CD4-positive, CD25-positive, alpha-beta regulatory T cell (primary cell): ENCODE measurements at regions not wholly inside any gene's neighbourhood (a gene's known extent, or its start where the extent isn't known, plus 50 kb on each side); places are given as distances from the start of the nearest gene placed in this dataset.
A peak's percentile ranks its signal among the peaks of the same experiment; 100 is the strongest.
"Not testable (repeated sequence)": the region's sequence is repeated elsewhere in the genome, so short reads cannot be mapped to it uniquely, and the experiment has no call there.

Source experiments
- ATAC-seq, 2 donors: fragments of 150-1000 bp; cut with Tn5 transposase; one replicate each; pipeline ENCODE4 v1.10.0; 2021; ENCODE audit warnings: low read depth in 2 of 2, moderate number of reproducible peaks in 2 of 2, moderate library complexity in 1 of 2
- DNase-seq, 3 donors: peaks; one replicate each; pipeline versions ENCODE4 v3.0.0 to v3.0.0-alpha.2; 2012 to 2022; ENCODE audit warnings: mixed read lengths in 1 of 3
- H3K27ac ChIP-seq: one replicate; pipeline ENCODE4 v1.7.0; 2013; ENCODE audit warnings: mild to moderate bottlenecking, low read length; ENCODE audit not compliant: insufficient read depth, poor library complexity, severe bottlenecking
- H3K27me3 ChIP-seq: one replicate; pipeline ENCODE4 v1.7.0; 2013; ENCODE audit warnings: low read length; ENCODE audit not compliant: control insufficient read depth, insufficient read depth
- H3K36me3 ChIP-seq: one replicate; pipeline ENCODE4 v1.7.0; 2013; ENCODE audit warnings: mild to moderate bottlenecking, low read length, moderate library complexity; ENCODE audit not compliant: control insufficient read depth, insufficient read depth
- H3K4me1 ChIP-seq: 2 replicates; pipeline ENCODE4 v1.7.0; 2013; ENCODE audit warnings: mild to moderate bottlenecking, low read length; ENCODE audit not compliant: insufficient read depth, control insufficient read depth, poor library complexity, severe bottlenecking
- H3K4me3 ChIP-seq: one replicate; pipeline ENCODE4 v1.7.0; 2013; ENCODE audit warnings: low read depth, mild to moderate bottlenecking, low read length, moderate library complexity
- H3K9me3 ChIP-seq, 2 experiments: 1 replicate in 1 of 2; 2 replicates in 1 of 2; pipeline ENCODE4 v1.7.0; 2013; ENCODE audit warnings: low read length in 2 of 2, mild to moderate bottlenecking in 1 of 2, moderate library complexity in 1 of 2; ENCODE audit not compliant: control insufficient read depth in 2 of 2
- H3K27ac Mint-ChIP-seq, 3 donors: one replicate each; pipeline ENCODE4 v1.8.0; 2020 to 2022; ENCODE audit warnings: mild to moderate bottlenecking in 3 of 3, mixed read lengths in 3 of 3, moderate library complexity in 2 of 3
- H3K27me3 Mint-ChIP-seq: one replicate; pipeline ENCODE4 v1.8.0; 2022; ENCODE audit warnings: mild to moderate bottlenecking, mixed read lengths
- H3K36me3 Mint-ChIP-seq: one replicate; pipeline ENCODE4 v1.8.0; 2020; ENCODE audit warnings: mixed read lengths
- H3K4me1 Mint-ChIP-seq, 4 donors: one replicate each; pipeline ENCODE4 v1.8.0; 2020 to 2022; ENCODE audit warnings: mixed read lengths in 4 of 4, mild to moderate bottlenecking in 1 of 4
- H3K4me3 Mint-ChIP-seq, 4 donors: one replicate each; pipeline ENCODE4 v1.8.0; 2020 to 2022; ENCODE audit warnings: mild to moderate bottlenecking in 4 of 4, mixed read lengths in 4 of 4, moderate library complexity in 3 of 4
- H3K9me3 Mint-ChIP-seq, 7 donors: one replicate each; pipeline ENCODE4 v1.8.0; 2020 to 2022; ENCODE audit warnings: mixed read lengths in 7 of 7, mild to moderate bottlenecking in 3 of 7, moderate library complexity in 2 of 7

DNA sequence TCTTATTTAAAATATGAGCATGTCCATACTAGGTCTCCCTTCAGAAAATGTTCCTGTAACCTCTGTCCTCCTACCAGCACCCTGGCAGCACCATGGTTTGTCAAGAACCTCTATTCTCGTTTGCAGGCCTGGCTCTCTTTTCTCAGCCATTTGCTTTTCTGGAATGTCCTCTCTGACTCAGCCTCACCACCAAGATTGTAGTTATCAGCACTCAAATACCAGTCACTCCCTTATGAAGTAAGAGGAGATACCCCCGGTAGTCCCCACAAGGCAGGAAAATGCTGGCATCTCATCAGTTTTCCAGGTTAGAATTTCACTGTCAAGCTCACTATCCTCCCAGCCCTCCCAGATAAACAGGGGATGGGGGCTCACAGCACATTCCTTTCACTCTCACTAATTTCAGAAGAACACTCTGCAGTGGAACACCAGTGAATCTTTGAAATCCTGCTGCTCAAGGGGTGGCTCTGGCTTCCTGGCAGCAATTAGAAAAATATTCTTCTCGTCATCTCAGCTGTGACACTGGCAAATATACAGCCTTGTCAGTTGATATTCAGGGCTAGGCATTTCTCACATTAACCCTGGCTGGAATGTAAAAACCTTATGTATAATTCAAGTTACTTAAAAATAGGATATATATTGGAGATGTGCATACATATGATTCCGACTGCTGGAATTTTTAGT, 129.2 kb downstream of the TBX18 start:
- ATAC-seq (no peak), DNase-seq (no peak)
- Mint-ChIP-seq H3K27ac (peak overlapping the region in 1 of 3 donors; percentile 21), H3K4me1 (no peaks in the 10 kb centered on the region), H3K36me3 (no peaks in the 10 kb centered on the region), H3K9me3 (peaks cover 0 to 15% (median 4%) of the 10 kb centered on the region in 7 donors), H3K4me3 (no peak overlapping the region), H3K27me3 (no peaks in the 10 kb centered on the region)
- Histone ChIP-seq H3K4me1 (no peaks in the 10 kb centered on the region), H3K9me3 (no peaks in the 10 kb centered on the region), H3K27ac (no peak overlapping the region), H3K27me3 (no peaks in the 10 kb centered on the region), H3K4me3 (no peak overlapping the region), H3K36me3 (no peaks in the 10 kb centered on the region)

DNA sequence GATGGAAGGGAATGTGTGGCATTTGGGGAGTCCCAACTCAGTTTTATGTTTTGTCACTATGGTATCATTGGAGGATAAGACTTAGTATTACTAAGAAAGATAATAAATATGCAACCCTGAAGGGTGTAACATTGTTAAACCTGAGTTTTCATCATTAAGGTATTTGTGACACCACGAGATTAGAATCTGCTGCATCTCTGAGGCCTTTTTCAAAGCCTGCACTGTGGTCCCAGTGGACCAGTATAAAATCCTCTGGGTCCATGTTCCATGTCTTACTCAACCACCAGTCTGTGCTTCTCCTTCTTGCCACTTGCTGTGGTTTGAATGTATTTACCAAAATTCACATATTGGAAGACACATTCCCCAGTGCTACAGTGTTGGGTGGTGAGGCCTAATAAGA, 130.6 kb downstream of the TBX18 start:
- no peaks in the 10 kb centered on the region for H3K4me1 ChIP-seq
- Mint-ChIP-seq H3K27me3 (no peaks in the 10 kb centered on the region), H3K4me3 (no peak overlapping the region), H3K9me3 (peaks cover 0 to 15% (median 4%) of the 10 kb centered on the region in 7 donors), H3K36me3 (no peaks in the 10 kb centered on the region), H3K4me1 (no peaks in the 10 kb centered on the region), H3K27ac (no peak overlapping the region)
- no peak overlapping the region for H3K4me3 ChIP-seq
- ATAC-seq = no peak
- no peak overlapping the region for H3K27ac ChIP-seq
- no peaks in the 10 kb centered on the region for H3K27me3 ChIP-seq
- no peaks in the 10 kb centered on the region for H3K36me3 ChIP-seq
- no peaks in the 10 kb centered on the region for H3K9me3 ChIP-seq
- DNase-seq = no peak

DNA sequence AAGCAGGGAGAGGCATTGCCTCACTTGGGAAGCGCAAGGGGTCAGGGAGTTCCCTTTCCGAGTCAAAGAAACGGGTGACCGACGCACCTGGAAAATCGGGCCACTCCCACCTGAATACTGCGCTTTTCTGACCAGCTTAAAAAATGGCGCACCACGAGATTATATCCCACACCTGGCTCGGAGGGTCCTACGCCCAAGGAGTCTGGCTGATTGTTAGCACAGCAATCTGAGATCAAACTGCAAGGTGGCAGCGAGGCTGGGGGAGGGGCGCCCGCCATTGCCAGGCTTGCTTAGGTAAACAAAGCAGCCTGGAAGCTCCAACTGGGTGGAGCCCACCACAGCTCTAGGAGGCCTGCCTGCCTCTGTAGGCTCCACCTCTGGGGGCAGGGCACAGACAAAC, 137.9 kb downstream of the TBX18 start:
- H3K36me3 Mint-ChIP-seq = not testable (repeated sequence)

DNA sequence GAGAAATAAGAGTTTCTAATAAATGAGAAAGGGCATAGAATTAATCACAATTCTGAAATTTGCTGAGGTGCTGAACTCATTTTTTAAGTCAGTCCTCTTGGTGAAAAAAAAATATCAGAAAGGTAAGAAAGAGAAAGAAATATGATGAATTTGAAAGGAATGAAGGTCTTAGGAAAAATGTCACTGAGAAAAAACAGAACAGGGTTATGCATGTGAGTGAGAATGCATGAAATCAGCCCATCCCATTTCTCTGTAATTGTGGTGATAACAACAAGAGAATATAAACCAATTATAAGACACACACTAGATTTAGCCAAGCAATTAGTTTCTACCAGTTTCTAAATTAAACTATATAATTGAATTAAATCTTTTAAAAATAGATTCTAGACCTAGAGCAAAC, 138.9 kb downstream of the TBX18 start:
- Mint-ChIP-seq H3K36me3 (no peaks in the 10 kb centered on the region), H3K4me3 (no peak overlapping the region), H3K27me3 (no peaks in the 10 kb centered on the region), H3K4me1 (no peaks in the 10 kb centered on the region), H3K9me3 (peaks cover 5 to 17% (median 6%) of the 10 kb centered on the region in 7 donors), H3K27ac (no peak overlapping the region)
- Histone ChIP-seq H3K27ac (no peak overlapping the region), H3K27me3 (no peaks in the 10 kb centered on the region), H3K4me1 (no peaks in the 10 kb centered on the region), H3K4me3 (no peak overlapping the region), H3K9me3 (no peaks in the 10 kb centered on the region), H3K36me3 (no peaks in the 10 kb centered on the region)
- DNase-seq (no peak), ATAC-seq (no peak)

More for the DNA sequence above, 137.9 kb downstream of the TBX18 start:
- not testable (repeated sequence) for H3K27me3 Mint-ChIP-seq, H3K27ac Mint-ChIP-seq, DNase-seq, H3K27ac ChIP-seq, H3K4me1 ChIP-seq, H3K27me3 ChIP-seq, H3K4me1 Mint-ChIP-seq, H3K4me3 ChIP-seq, ATAC-seq, H3K4me3 Mint-ChIP-seq, H3K36me3 ChIP-seq, H3K9me3 ChIP-seq
- H3K9me3 Mint-ChIP-seq = peaks cover 4 to 16% (median 5%) of the 10 kb centered on the region in 7 donors

DNA sequence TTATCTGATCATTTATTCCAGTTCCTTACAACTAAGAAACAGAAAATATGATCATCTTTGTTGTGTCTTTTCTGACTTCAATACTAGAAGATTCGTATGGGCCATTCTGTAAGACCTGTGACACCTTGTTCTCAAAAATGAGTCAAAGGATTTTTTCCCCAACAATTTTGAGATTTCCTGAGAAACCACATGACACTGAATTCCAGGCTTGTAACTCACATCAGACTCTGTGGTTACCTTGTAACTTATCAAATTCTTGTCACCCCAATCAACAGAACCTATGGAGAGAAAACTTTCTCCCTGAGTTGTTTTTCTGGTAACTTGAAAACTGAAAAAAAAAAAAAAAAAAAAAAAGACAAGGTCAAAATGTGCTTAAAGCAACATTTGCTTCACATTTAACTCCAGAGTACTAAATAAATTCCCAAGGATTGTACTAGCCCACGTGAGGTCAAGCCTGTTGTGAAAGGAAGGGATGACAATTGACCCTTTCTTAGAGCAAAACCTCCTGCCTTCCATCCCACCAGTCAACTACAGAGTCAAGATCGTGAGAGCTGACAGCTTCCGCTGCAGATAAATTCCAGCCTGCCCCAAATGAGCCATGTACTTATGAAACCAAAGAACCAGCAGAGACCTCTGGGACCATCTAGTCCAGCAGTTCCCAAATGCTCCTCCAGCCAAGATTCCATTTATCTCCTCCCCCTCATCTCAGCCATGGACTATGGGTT, 140.3 kb downstream of the TBX18 start:
- H3K27ac Mint-ChIP-seq = no peak overlapping the region
- no peaks in the 10 kb centered on the region for H3K9me3 ChIP-seq
- no peak overlapping the region for H3K4me3 ChIP-seq
- H3K27ac ChIP-seq = no peak overlapping the region
- H3K36me3 ChIP-seq = no peaks in the 10 kb centered on the region
- no peak for ATAC-seq
- peaks cover 5 to 21% (median 7%) of the 10 kb centered on the region in 7 donors for H3K9me3 Mint-ChIP-seq
- no peaks in the 10 kb centered on the region for H3K27me3 Mint-ChIP-seq
- no peak overlapping the region for H3K4me3 Mint-ChIP-seq
- no peaks in the 10 kb centered on the region for H3K36me3 Mint-ChIP-seq
- H3K4me1 Mint-ChIP-seq = no peaks in the 10 kb centered on the region
- no peaks in the 10 kb centered on the region for H3K27me3 ChIP-seq
- no peaks in the 10 kb centered on the region for H3K4me1 ChIP-seq
- DNase-seq = no peak

DNA sequence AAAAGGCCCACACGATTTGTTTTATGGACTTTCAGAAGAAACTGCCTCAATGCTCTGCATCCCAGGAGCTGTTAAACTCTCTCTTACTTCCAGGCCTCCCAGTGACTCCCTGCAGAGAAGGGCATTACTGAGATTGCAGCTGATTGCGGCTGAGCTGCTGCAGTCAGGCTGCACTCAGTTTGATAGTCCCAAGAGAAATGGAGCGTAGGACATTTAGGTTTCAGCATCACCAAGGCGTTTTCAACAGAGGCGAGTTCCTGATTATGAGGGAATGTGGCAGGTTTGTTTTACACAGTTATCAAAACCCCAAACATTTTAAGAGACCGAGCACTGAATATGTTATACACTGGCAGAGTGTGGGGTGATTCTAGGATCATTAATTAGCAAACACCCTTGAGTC, 145.6 kb downstream of the TBX18 start:
- no peaks in the 10 kb centered on the region for H3K9me3 ChIP-seq
- Mint-ChIP-seq H3K4me1 (no peaks in the 10 kb centered on the region), H3K27me3 (no peaks in the 10 kb centered on the region), H3K36me3 (no peaks in the 10 kb centered on the region), H3K4me3 (no peak overlapping the region), H3K9me3 (peaks cover 1 to 16% (median 5%) of the 10 kb centered on the region in 7 donors), H3K27ac (no peak overlapping the region)
- H3K4me3 ChIP-seq = no peak overlapping the region
- ATAC-seq (no peak), DNase-seq (no peak)
- H3K27ac ChIP-seq = no peak overlapping the region
- no peaks in the 10 kb centered on the region for H3K27me3 ChIP-seq
- H3K36me3 ChIP-seq = no peaks in the 10 kb centered on the region
- no peaks in the 10 kb centered on the region for H3K4me1 ChIP-seq

DNA sequence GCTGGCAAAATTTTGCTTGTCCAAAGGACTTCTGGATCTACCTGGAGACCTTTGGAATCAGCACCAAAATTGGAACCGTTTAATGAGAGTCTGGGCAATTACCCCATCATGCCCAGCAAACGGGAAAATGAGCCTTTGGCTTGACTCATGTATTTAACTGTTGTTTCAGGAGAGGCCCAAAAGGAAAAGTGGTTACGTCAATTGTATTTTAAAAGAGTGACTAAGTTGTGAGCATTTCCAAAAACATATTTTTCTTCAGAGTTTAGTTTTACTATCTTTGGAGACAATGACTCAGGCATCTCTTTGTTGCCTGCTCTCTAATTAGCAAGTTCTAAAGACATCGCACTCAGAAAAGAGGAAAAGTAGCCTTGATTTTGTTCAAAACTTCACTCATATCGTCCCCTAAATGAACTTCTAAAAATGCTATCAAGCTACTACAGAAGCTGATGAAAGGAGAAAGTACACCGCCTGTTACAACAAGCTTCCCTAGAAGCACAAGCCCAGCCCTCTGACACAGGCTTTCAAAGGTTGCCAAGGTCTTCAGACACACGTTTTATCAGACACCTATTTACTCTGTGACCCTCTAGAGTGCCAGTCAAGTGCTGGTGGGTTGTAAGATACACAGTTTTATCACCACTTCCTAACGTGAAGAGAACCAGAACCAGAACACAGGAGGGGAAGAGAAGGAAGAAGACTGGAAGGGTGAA, 146.2 kb downstream of the TBX18 start:
- DNase-seq (no peak), ATAC-seq (no peak)
- H3K36me3 Mint-ChIP-seq = no peaks in the 10 kb centered on the region
- Histone ChIP-seq H3K9me3 (no peaks in the 10 kb centered on the region), H3K27me3 (no peaks in the 10 kb centered on the region), H3K27ac (no peak overlapping the region), H3K4me1 (no peaks in the 10 kb centered on the region), H3K36me3 (no peaks in the 10 kb centered on the region), H3K4me3 (no peak overlapping the region)
- peaks cover 1 to 16% (median 5%) of the 10 kb centered on the region in 7 donors for H3K9me3 Mint-ChIP-seq
- no peak overlapping the region for H3K4me3 Mint-ChIP-seq
- H3K27ac Mint-ChIP-seq = no peak overlapping the region
- H3K4me1 Mint-ChIP-seq = no peaks in the 10 kb centered on the region
- no peaks in the 10 kb centered on the region for H3K27me3 Mint-ChIP-seq
